Eye (tissue), 1 donor: ENCODE measurements at regions not wholly inside any gene's neighbourhood (a gene's known extent, or its start where the extent isn't known, plus 50 kb on each side); places are given as distances from the start of the nearest gene placed in this dataset.
"Not testable (repeated sequence)": the region's sequence is repeated elsewhere in the genome, so short reads cannot be mapped to it uniquely, and the experiment has no call there.

Source experiments
- DNase-seq: peaks from one replicate; pipeline ENCODE4 v3.0.0-alpha.2; 2015

- no peak for DNase-seq
Measured at GRCh38 chr5:13640270-13640669, 304.2 kb downstream of the DNAH5 start.

GRCh38 chr5:13632676-13633075 is 311.8 kb downstream of the DNAH5 start:
- peak; percentile 2 for DNase-seq

GRCh38 chr5:13629218-13629617 is 315.3 kb downstream of the DNAH5 start:
- no peak for DNase-seq

GRCh38 chr5:13627673-13628454 is 316.6 kb downstream of the DNAH5 start:
- no peak for DNase-seq

GRCh38 chr5:13625616-13626198 is 318.8 kb downstream of the DNAH5 start:
- DNase-seq, result no peak

GRCh38 chr5:13624283-13625074 is 320.0 kb downstream of the DNAH5 start:
- no peak for DNase-seq

GRCh38 chr5:13613621-13614020 is 330.9 kb downstream of the DNAH5 start:
- no peak for DNase-seq

GRCh38 chr5:13611604-13612003 is 332.9 kb downstream of the DNAH5 start:
- DNase-seq, result no peak

- DNase-seq, result no peak
Measured at GRCh38 chr5:13609504-13609903, 335.0 kb downstream of the DNAH5 start.

GRCh38 chr5:13606051-13606450 is 338.4 kb downstream of the DNAH5 start:
- no peak for DNase-seq

- DNase-seq, result no peak
Measured at GRCh38 chr5:13601112-13601511, 343.4 kb downstream of the DNAH5 start.

- no peak for DNase-seq
Measured at GRCh38 chr5:13595978-13596377, 348.5 kb downstream of the DNAH5 start.

GRCh38 chr5:13591621-13592020 is 352.9 kb downstream of the DNAH5 start:
- DNase-seq, result no peak

- DNase-seq, result no peak
Measured at GRCh38 chr5:13585324-13585723, 359.2 kb downstream of the DNAH5 start.

- DNase-seq, result no peak
Measured at GRCh38 chr5:13581914-13582313, 362.6 kb downstream of the DNAH5 start.

- peak; percentile 8 for DNase-seq
Measured at GRCh38 chr5:13581132-13581531, 363.4 kb downstream of the DNAH5 start.

GRCh38 chr5:13580058-13580457 is 364.4 kb downstream of the DNAH5 start:
- no peak for DNase-seq

- not testable (repeated sequence) for DNase-seq
Measured at GRCh38 chr5:13579091-13579490, 365.4 kb downstream of the DNAH5 start.

- not testable (repeated sequence) for DNase-seq
Measured at GRCh38 chr5:13578311-13579039, 366.0 kb downstream of the DNAH5 start.

GRCh38 chr5:13574574-13574973 is 369.9 kb downstream of the DNAH5 start:
- no peak for DNase-seq

GRCh38 chr5:13572163-13572562 is 372.3 kb downstream of the DNAH5 start:
- DNase-seq, result peak; percentile 60

GRCh38 chr5:13569090-13569715 is 375.3 kb downstream of the DNAH5 start:
- no peak for DNase-seq

- DNase-seq, result no peak
Measured at GRCh38 chr5:13567819-13568218, 376.7 kb downstream of the DNAH5 start.
